Kidney (tissue), 13 donors: ENCODE measurements at regions not wholly inside any gene's neighbourhood (a gene's known extent, or its start where the extent isn't known, plus 50 kb on each side); places are given as distances from the start of the nearest gene placed in this dataset.

ENCODE experiments used
- DNase-seq, 5 donors: peaks; one replicate each; pipeline ENCODE4 v3.0.0-alpha.2; 2013 to 2020
- FAIRE-seq: peaks from 2 replicates; lab custom pipeline; 2012; peaks lifted over from hg19 to GRCh38; lab: Jason Lieb, UNC
- H3K27ac ChIP-seq, 2 donors: one replicate each; pipeline ENCODE4 v1.7.0; 2013; ENCODE audit warnings: low read depth in 2 of 2, low read length in 2 of 2, inconsistent platforms in 1 of 2
- H3K27me3 ChIP-seq: one replicate; pipeline ENCODE4 v1.7.1; 2013; ENCODE audit warnings: low read length, inconsistent platforms; ENCODE audit not compliant: control insufficient read depth, insufficient read depth
- H3K36me3 ChIP-seq, 3 donors: one replicate each; pipeline versions ENCODE4 v1.7.0 to v1.7.1; 2013; ENCODE audit warnings: low read length in 3 of 3, control low read depth in 1 of 3, inconsistent platforms in 1 of 3; ENCODE audit not compliant: insufficient read depth in 3 of 3, control insufficient read depth in 2 of 3
- H3K4me1 ChIP-seq, 3 donors: one replicate each; pipeline versions ENCODE4 v1.7.0 to v1.7.1; 2013; ENCODE audit warnings: low read length in 3 of 3, inconsistent platforms in 1 of 3, low read depth in 1 of 3; ENCODE audit not compliant: control insufficient read depth in 2 of 3, insufficient read depth in 2 of 3
- H3K4me3 ChIP-seq, 3 donors: one replicate each; pipeline versions ENCODE4 v1.7.0 to v1.8.1; 2013; ENCODE audit warnings: low read length in 3 of 3, control low read depth in 1 of 3, inconsistent platforms in 1 of 3
- H3K9ac ChIP-seq, 3 donors: one replicate each; pipeline versions ENCODE4 v1.7.0 to v1.7.1; 2013; ENCODE audit warnings: low read length in 3 of 3, control low read depth in 1 of 3, inconsistent platforms in 1 of 3
- H3K9me3 ChIP-seq, 3 donors: one replicate each; pipeline versions ENCODE4 v1.7.0 to v1.7.1; 2013; ENCODE audit warnings: low read length in 3 of 3, control low read depth in 1 of 3, inconsistent platforms in 1 of 3; ENCODE audit not compliant: control insufficient read depth in 2 of 3, insufficient read depth in 1 of 3
- intact Hi-C: fragments of 100-400 bp; cut with DNase I; formaldehyde crosslinking; loops from one replicate; pipeline ENCODE4 v1.11.1; 2022
- TF ChIP-seq, protein P1 (sequence below): IDR thresholded peaks from 3 replicates; pipeline ENCODE4 v1.5.1; 2012; ENCODE audit warnings: mild to moderate bottlenecking, moderate library complexity, borderline replicate concordance; ENCODE audit not compliant: insufficient read depth; ENCODE audit errors: extremely low read depth
- donor health status: control.
- donor health status: control.
- donor health status: control.
- donor health status: control.
- donor health status: control.
- donor health status: DM: yes; HTN: yes; CAD: no.
- donor health status: Normal renal cell carcinoma (clear cell type).

GRCh38 chr9:6134661-6135180 is 80.9 kb upstream of the IL33 start:
- no peaks in the 10 kb centered on the region for H3K4me1 ChIP-seq
- H3K9ac ChIP-seq = no peak overlapping the region
- H3K27me3 ChIP-seq = no peaks in the 10 kb centered on the region
- DNase-seq (no peak), FAIRE-seq (no peak)
- no peak overlapping the region for H3K27ac ChIP-seq
- H3K9me3 ChIP-seq = no peaks in the 10 kb centered on the region
- H3K36me3 ChIP-seq = no peaks in the 10 kb centered on the region
- no peak overlapping the region for H3K4me3 ChIP-seq
- intact Hi-C loops = no loop called here
- TF ChIP-seq, protein P1, sequence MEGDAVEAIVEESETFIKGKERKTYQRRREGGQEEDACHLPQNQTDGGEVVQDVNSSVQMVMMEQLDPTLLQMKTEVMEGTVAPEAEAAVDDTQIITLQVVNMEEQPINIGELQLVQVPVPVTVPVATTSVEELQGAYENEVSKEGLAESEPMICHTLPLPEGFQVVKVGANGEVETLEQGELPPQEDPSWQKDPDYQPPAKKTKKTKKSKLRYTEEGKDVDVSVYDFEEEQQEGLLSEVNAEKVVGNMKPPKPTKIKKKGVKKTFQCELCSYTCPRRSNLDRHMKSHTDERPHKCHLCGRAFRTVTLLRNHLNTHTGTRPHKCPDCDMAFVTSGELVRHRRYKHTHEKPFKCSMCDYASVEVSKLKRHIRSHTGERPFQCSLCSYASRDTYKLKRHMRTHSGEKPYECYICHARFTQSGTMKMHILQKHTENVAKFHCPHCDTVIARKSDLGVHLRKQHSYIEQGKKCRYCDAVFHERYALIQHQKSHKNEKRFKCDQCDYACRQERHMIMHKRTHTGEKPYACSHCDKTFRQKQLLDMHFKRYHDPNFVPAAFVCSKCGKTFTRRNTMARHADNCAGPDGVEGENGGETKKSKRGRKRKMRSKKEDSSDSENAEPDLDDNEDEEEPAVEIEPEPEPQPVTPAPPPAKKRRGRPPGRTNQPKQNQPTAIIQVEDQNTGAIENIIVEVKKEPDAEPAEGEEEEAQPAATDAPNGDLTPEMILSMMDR = no peak

GRCh38 chr9:6133346-6134063 is 82.1 kb upstream of the IL33 start:
- no peaks in the 10 kb centered on the region for H3K4me1 ChIP-seq
- no peaks in the 10 kb centered on the region for H3K36me3 ChIP-seq
- H3K4me3 ChIP-seq = no peak overlapping the region
- DNase-seq (no peak), FAIRE-seq (no peak)
- H3K27ac ChIP-seq = no peak overlapping the region
- H3K27me3 ChIP-seq = no peaks in the 10 kb centered on the region
- H3K9me3 ChIP-seq = no peaks in the 10 kb centered on the region
- TF ChIP-seq, protein P1 = no peak
- intact Hi-C loops = no loop called here
- no peak overlapping the region for H3K9ac ChIP-seq

DNA sequence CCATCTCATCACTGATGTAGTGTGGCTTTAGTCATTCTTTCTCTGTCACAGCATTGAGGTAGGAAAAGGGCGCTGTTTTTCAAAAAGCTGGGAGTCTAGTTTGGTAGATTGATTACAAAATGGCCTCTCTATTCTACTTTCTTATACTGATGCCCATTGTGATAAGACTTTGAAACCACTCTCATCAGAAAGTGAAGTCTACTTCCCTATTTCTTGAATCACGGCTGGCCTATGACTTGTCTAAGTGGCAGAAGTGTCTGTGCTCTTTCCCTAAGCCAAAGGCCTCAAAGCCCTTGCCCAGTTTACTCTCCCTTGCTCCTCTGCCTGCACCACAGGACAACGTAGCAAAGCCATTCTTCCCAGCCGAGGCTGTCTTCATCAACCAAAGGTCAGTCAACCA is 83.0 kb upstream of the IL33 start:
- intact Hi-C loops = no loop called here
- FAIRE-seq (no peak), DNase-seq (no peak)
- Histone ChIP-seq H3K9ac (no peak overlapping the region), H3K27me3 (no peaks in the 10 kb centered on the region), H3K9me3 (no peaks in the 10 kb centered on the region), H3K4me1 (no peaks in the 10 kb centered on the region), H3K4me3 (no peak overlapping the region), H3K36me3 (no peaks in the 10 kb centered on the region), H3K27ac (no peak overlapping the region)
- TF ChIP-seq, protein P1 = no peak
